Keratinocyte (primary cell): ENCODE measurements at regions not wholly inside any gene's neighbourhood (a gene's known extent, or its start where the extent isn't known, plus 50 kb on each side); places are given as distances from the start of the nearest gene placed in this dataset.

Experiments used
- DNase-seq: peaks from one replicate; pipeline ENCODE4 v3.0.0-alpha.2; 2011; ENCODE audit warnings: low read depth, missing footprints, low spot score
- FAIRE-seq: peaks from 2 replicates; lab custom pipeline; 2011; peaks lifted over from hg19 to GRCh38; lab: Jason Lieb, UNC
- H2AFZ ChIP-seq: 2 replicates; pipeline ENCODE4 v1.6.0; 2012; ENCODE audit warnings: low read length, control low read depth, inconsistent platforms; ENCODE audit not compliant: control insufficient read depth
- H3K27ac ChIP-seq: 2 replicates; pipeline ENCODE4 v1.5.1; 2011; ENCODE audit warnings: low read length; ENCODE audit not compliant: control insufficient read depth, insufficient read depth
- H3K27me3 ChIP-seq: 3 replicates; pipeline ENCODE4 v1.6.0; 2011; ENCODE audit warnings: low read length; ENCODE audit not compliant: control insufficient read depth, insufficient read depth; ENCODE audit errors: extremely low read depth
- H3K36me3 ChIP-seq, 2 experiments: 2 replicates in 1 of 2; 3 replicates in 1 of 2; pipeline ENCODE4 v1.5.1; 2011; ENCODE audit warnings: low read length in 2 of 2, mild to moderate bottlenecking in 1 of 2; ENCODE audit not compliant: control insufficient read depth in 2 of 2, insufficient read depth in 2 of 2; ENCODE audit errors: extremely low read depth in 1 of 2
- H3K4me1 ChIP-seq: 3 replicates; pipeline ENCODE4 v1.5.1; 2011; ENCODE audit warnings: low read length; ENCODE audit not compliant: control insufficient read depth, insufficient read depth; ENCODE audit errors: extremely low read depth
- H3K4me2 ChIP-seq: 3 replicates; pipeline ENCODE4 v1.6.0; 2011; ENCODE audit warnings: low read depth, low read length; ENCODE audit not compliant: control insufficient read depth, insufficient read depth; ENCODE audit errors: extremely low read depth
- H3K4me3 ChIP-seq, 3 experiments: fragments of 200-600 bp in 1 of 3; sonication (generic) in 1 of 3; 2 replicates in 2 of 3; 3 replicates in 1 of 3; pipeline ENCODE4 v1.5.1; 2011 to 2016; ENCODE audit warnings: low read length in 3 of 3, mild to moderate bottlenecking in 3 of 3, control low read depth in 2 of 3, inconsistent platforms in 1 of 3, low read depth in 1 of 3, mixed read lengths in 1 of 3, mixed run types in 1 of 3, moderate library complexity in 1 of 3; ENCODE audit not compliant: control insufficient read depth in 2 of 3, insufficient read depth in 2 of 3; ENCODE audit errors: extremely low read depth in 1 of 3
- H3K79me2 ChIP-seq: 2 replicates; pipeline ENCODE4 v1.6.0; 2012; ENCODE audit warnings: low read length; ENCODE audit not compliant: control insufficient read depth, insufficient read depth
- H3K9ac ChIP-seq: 3 replicates; pipeline ENCODE4 v1.6.0; 2011; ENCODE audit warnings: low read length; ENCODE audit not compliant: control insufficient read depth, insufficient read depth; ENCODE audit errors: extremely low read depth
- H3K9me1 ChIP-seq: 3 replicates; pipeline ENCODE4 v1.6.0; 2011; ENCODE audit warnings: low read length; ENCODE audit not compliant: control insufficient read depth, insufficient read depth; ENCODE audit errors: extremely low read depth
- H3K9me3 ChIP-seq: 2 replicates; pipeline ENCODE4 v1.5.1; 2012; ENCODE audit warnings: low read depth, low read length; ENCODE audit not compliant: control insufficient read depth
- H4K20me1 ChIP-seq: 3 replicates; pipeline ENCODE4 v1.6.0; 2011; ENCODE audit warnings: low read length; ENCODE audit not compliant: control insufficient read depth, insufficient read depth; ENCODE audit errors: extremely low read depth
- EZH2 ChIP-seq: IDR thresholded peaks from one replicate; pipeline ENCODE4 v1.6.1; 2012; ENCODE audit warnings: inconsistent platforms, mild to moderate bottlenecking, low read length, moderate library complexity
- dilution Hi-C: fragments of 300-500 bp; cut with MboI; formaldehyde crosslinking; loops from one replicate; pipeline ENCODE4 v1.7.0; 2020; ENCODE audit warnings: low sequenced_read_pairs; ENCODE audit not compliant: extremely low pct_ligation_motif_present
- TF ChIP-seq, protein P1 (sequence below), 3 experiments: IDR thresholded peaks in 1 of 3; conservative IDR thresholded peaks in 1 of 3; optimal IDR thresholded peaks in 1 of 3; 2 replicates in 2 of 3; 3 replicates in 1 of 3; pipeline versions ENCODE3 to v1.5.1; 2011; ENCODE audit warnings: low read length in 3 of 3, mild to moderate bottlenecking in 3 of 3, moderate library complexity in 2 of 3, control low read depth in 1 of 3, inconsistent platforms in 1 of 3; ENCODE audit not compliant: insufficient read depth in 2 of 3; ENCODE audit errors: extremely low read depth in 1 of 3

DNA sequence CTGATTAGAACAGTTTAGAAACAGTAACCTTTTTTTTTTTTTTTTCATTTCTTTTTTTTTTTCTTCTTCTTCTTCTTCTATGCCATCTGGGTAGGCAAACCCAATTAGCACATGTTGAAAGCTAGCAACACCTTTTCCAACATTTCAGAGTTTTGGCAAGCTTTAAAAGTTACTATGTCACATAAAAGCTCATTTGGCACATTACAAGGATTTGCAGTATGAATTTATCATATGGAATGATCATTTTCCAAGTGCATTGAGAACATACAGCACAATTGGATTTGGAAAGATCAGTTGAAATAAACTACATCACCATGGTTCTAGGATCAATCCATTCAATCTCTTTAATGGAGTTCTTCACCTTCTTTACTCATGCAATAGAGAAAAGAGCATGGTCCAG, 847.0 kb downstream of the LRRTM4 start:
- no peak for DNase-seq
- dilution Hi-C loops: no loop called here
- Histone ChIP-seq H3K9me1 (no peaks in the 10 kb centered on the region), H3K36me3 (no peaks in the 10 kb centered on the region), H3K27ac (no peak overlapping the region), H4K20me1 (no peaks in the 10 kb centered on the region), H3K9me3 (no peaks in the 10 kb centered on the region), H3K9ac (no peak overlapping the region), H2AFZ (no peak overlapping the region), H3K4me3 (no peak overlapping the region), H3K4me2 (no peak overlapping the region), H3K79me2 (no peaks in the 10 kb centered on the region), H3K4me1 (no peaks in the 10 kb centered on the region), H3K27me3 (no peaks in the 10 kb centered on the region)
- no peak for FAIRE-seq
- TF ChIP-seq, protein P1, sequence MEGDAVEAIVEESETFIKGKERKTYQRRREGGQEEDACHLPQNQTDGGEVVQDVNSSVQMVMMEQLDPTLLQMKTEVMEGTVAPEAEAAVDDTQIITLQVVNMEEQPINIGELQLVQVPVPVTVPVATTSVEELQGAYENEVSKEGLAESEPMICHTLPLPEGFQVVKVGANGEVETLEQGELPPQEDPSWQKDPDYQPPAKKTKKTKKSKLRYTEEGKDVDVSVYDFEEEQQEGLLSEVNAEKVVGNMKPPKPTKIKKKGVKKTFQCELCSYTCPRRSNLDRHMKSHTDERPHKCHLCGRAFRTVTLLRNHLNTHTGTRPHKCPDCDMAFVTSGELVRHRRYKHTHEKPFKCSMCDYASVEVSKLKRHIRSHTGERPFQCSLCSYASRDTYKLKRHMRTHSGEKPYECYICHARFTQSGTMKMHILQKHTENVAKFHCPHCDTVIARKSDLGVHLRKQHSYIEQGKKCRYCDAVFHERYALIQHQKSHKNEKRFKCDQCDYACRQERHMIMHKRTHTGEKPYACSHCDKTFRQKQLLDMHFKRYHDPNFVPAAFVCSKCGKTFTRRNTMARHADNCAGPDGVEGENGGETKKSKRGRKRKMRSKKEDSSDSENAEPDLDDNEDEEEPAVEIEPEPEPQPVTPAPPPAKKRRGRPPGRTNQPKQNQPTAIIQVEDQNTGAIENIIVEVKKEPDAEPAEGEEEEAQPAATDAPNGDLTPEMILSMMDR (optimal IDR thresholded peaks at IDR 0.05 in 1 of 3, IDR thresholded peaks at IDR 0.05 in 1 of 3, conservative IDR thresholded peaks at IDR 0.05 in 1 of 3; ENCODE audit: extremely low read depth in 1 of 3, insufficient read depth in 2 of 3, low read length in 3 of 3): no peak
- no peak for TF ChIP-seq EZH2

DNA sequence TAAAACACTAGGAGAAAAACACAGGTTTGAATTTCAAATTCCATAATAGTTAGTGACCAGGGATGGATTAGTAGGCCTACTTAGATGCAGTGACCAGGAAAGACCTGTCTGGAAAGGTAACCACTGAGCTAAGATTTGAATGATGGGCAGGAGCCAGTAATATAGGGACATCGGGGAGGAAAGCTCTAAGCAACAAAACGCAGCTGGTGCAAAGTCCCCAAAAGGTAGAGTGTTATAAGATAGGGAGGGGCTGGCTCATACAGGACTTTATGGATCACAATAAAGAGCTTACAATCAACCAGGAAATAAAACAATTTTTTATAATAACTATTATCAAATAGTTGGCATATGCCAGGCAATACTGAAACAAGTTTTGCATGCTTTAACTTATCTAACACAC, 849.4 kb downstream of the LRRTM4 start:
- no peak overlapping the region for H3K27ac ChIP-seq
- H4K20me1 ChIP-seq: no peaks in the 10 kb centered on the region
- dilution Hi-C loops: no loop called here
- H3K27me3 ChIP-seq: no peaks in the 10 kb centered on the region
- no peaks in the 10 kb centered on the region for H3K9me3 ChIP-seq
- H3K4me1 ChIP-seq: no peaks in the 10 kb centered on the region
- no peak overlapping the region for H3K9ac ChIP-seq
- H3K4me2 ChIP-seq: no peak overlapping the region
- H3K36me3 ChIP-seq: no peaks in the 10 kb centered on the region
- no peak overlapping the region for H3K4me3 ChIP-seq
- no peaks in the 10 kb centered on the region for H3K79me2 ChIP-seq
- no peak for TF ChIP-seq EZH2
- TF ChIP-seq, protein P1 (optimal IDR thresholded peaks at IDR 0.05 in 1 of 3, IDR thresholded peaks at IDR 0.05 in 1 of 3, conservative IDR thresholded peaks at IDR 0.05 in 1 of 3; ENCODE audit: extremely low read depth in 1 of 3, insufficient read depth in 2 of 3, low read length in 3 of 3): no peak
- no peak overlapping the region for H2AFZ ChIP-seq
- FAIRE-seq: no peak
- no peak for DNase-seq
- H3K9me1 ChIP-seq: no peaks in the 10 kb centered on the region
